WTC11 (cell line): ENCODE measurements at regions not wholly inside any gene's neighbourhood (a gene's known extent, or its start where the extent isn't known, plus 50 kb on each side); places are given as distances from the start of the nearest gene placed in this dataset.

Source experiments
- ATAC-seq: fragments of 200-7000 bp; cut with Tn5 transposase; 2 replicates; pipeline ENCODE4 v1.10.0; 2021; ENCODE audit warnings: mild to moderate bottlenecking, moderate library complexity
- CTCF ChIA-PET: fragments of 300-600 bp; sonication (Branson Sonifier 250); formaldehyde crosslinking; loops from one replicate; lab custom pipeline; 2021; ENCODE audit warnings: antibody characterized with exemption; lab: Charles Lee
- POLR2A ChIA-PET: fragments of 350-600 bp; sonication (Branson Sonifier 250); formaldehyde crosslinking; loops from one replicate; lab custom pipeline; 2021; ENCODE audit warnings: antibody characterized with exemption; lab: Charles Lee
- DNase-seq: peaks from one replicate; pipeline ENCODE4 v3.0.0; 2021; ENCODE audit warnings: low spot score
- H3K27ac Mint-ChIP-seq: 2 replicates; pipeline ENCODE4 v1.8.0; 2021; ENCODE audit warnings: mixed read lengths
- H3K27me3 Mint-ChIP-seq: 2 replicates; pipeline ENCODE4 v1.8.0; 2021; ENCODE audit warnings: low read depth, mild to moderate bottlenecking, moderate library complexity, mixed read lengths
- H3K36me3 Mint-ChIP-seq: 2 replicates; pipeline ENCODE4 v1.8.0; 2021; ENCODE audit warnings: mixed read lengths
- H3K4me1 Mint-ChIP-seq: 2 replicates; pipeline ENCODE4 v1.8.0; 2022; ENCODE audit warnings: mixed read lengths
- H3K4me3 Mint-ChIP-seq: 2 replicates; pipeline ENCODE4 v1.8.0; 2021; ENCODE audit warnings: mild to moderate bottlenecking, moderate library complexity, mixed read lengths
- H3K9me3 Mint-ChIP-seq: 2 replicates; pipeline ENCODE4 v1.8.0; 2021; ENCODE audit warnings: mixed read lengths
- ATF1 ChIP-seq: sonication (generic); formaldehyde crosslinking; IDR thresholded peaks from 2 replicates; pipeline ENCODE4 v1.8.1; 2023; ENCODE audit warnings: mild to moderate bottlenecking, moderate library complexity, missing genetic modification reagents
- ATF3 ChIP-seq: sonication (generic); formaldehyde crosslinking; conservative IDR thresholded peaks from 2 replicates; pipeline ENCODE4 v1.8.1; 2022; ENCODE audit warnings: mild to moderate bottlenecking, missing genetic modification reagents
- ESRRA ChIP-seq: sonication (generic); formaldehyde crosslinking; IDR thresholded peaks from 2 replicates; pipeline ENCODE4 v1.8.1; 2022; ENCODE audit warnings: mild to moderate bottlenecking, missing genetic modification reagents, borderline replicate concordance
- FOXJ3 ChIP-seq: sonication (generic); formaldehyde crosslinking; IDR thresholded peaks from 2 replicates; pipeline ENCODE4 v1.9.0; 2021; ENCODE audit warnings: missing genetic modification reagents, mild to moderate bottlenecking, borderline replicate concordance
- FOXP1 ChIP-seq: sonication (generic); formaldehyde crosslinking; IDR thresholded peaks from 2 replicates; pipeline ENCODE4 v1.8.0; 2022; ENCODE audit warnings: missing genetic modification reagents, mild to moderate bottlenecking, moderate library complexity, borderline replicate concordance
- GABPB1 ChIP-seq: sonication (generic); formaldehyde crosslinking; IDR thresholded peaks from 2 replicates; pipeline ENCODE4 v1.8.1; 2023; ENCODE audit warnings: mild to moderate bottlenecking, missing genetic modification reagents
- HMGA2 ChIP-seq: fragments of 250-450 bp; sonication (Bioruptor Pico); IDR thresholded peaks from 2 replicates; pipeline ENCODE4 v1.4.0; 2021; ENCODE audit warnings: mild to moderate bottlenecking, moderate library complexity
- MAX ChIP-seq: sonication (generic); formaldehyde crosslinking; IDR thresholded peaks from 2 replicates; pipeline ENCODE4 v1.8.0; 2022; ENCODE audit warnings: mild to moderate bottlenecking, missing genetic modification reagents
- NFATC4 ChIP-seq: fragments of 250-450 bp; sonication (Bioruptor Pico); IDR thresholded peaks from 2 replicates; pipeline ENCODE4 v1.9.0; 2021; ENCODE audit warnings: mild to moderate bottlenecking
- NFYB ChIP-seq: sonication (generic); formaldehyde crosslinking; conservative IDR thresholded peaks from 2 replicates; pipeline ENCODE4 v1.8.0; 2022; ENCODE audit warnings: low read depth, missing genetic modification reagents
- PRDM15 ChIP-seq: sonication (generic); formaldehyde crosslinking; IDR thresholded peaks from 2 replicates; pipeline ENCODE4 v1.8.0; 2022; ENCODE audit warnings: missing genetic modification reagents
- PREB ChIP-seq: sonication (generic); formaldehyde crosslinking; IDR thresholded peaks from 2 replicates; pipeline ENCODE4 v1.8.1; 2022; ENCODE audit warnings: mild to moderate bottlenecking, missing genetic modification reagents, moderate library complexity, borderline replicate concordance
- PRRX2 ChIP-seq: fragments of 250-450 bp; sonication (Bioruptor Pico); IDR thresholded peaks from 2 replicates; pipeline ENCODE4 v1.8.0; 2021; ENCODE audit warnings: mild to moderate bottlenecking
- SMAD3 ChIP-seq: sonication (generic); formaldehyde crosslinking; IDR thresholded peaks from 2 replicates; pipeline ENCODE4 v1.8.0; 2022; ENCODE audit warnings: missing genetic modification reagents, mild to moderate bottlenecking, borderline replicate concordance
- SOX15 ChIP-seq: fragments of 250-450 bp; sonication (Bioruptor Pico); IDR thresholded peaks from 2 replicates; pipeline ENCODE4 v1.9.0; 2021; ENCODE audit warnings: mild to moderate bottlenecking
- ZBTB43 ChIP-seq: sonication (generic); formaldehyde crosslinking; IDR thresholded peaks from 2 replicates; pipeline ENCODE4 v1.8.1; 2023; ENCODE audit warnings: mild to moderate bottlenecking, missing genetic modification reagents
- ZNF138 ChIP-seq: sonication (generic); formaldehyde crosslinking; conservative IDR thresholded peaks from 2 replicates; pipeline ENCODE4 v1.8.1; 2022; ENCODE audit warnings: mild to moderate bottlenecking, moderate library complexity, missing genetic modification reagents
- ZNF532 ChIP-seq: fragments of 250-450 bp; sonication (Bioruptor Pico); IDR thresholded peaks from 2 replicates; pipeline ENCODE4 v1.9.0; 2021; ENCODE audit warnings: mild to moderate bottlenecking, borderline replicate concordance
- ZSCAN18 ChIP-seq: fragments of 250-450 bp; sonication (Bioruptor Pico); IDR thresholded peaks from 2 replicates; pipeline ENCODE4 v2.1.2; 2022; ENCODE audit warnings: mild to moderate bottlenecking, moderate library complexity

- TF ChIP-seq PREB (CRISPR knock-in tag) (no peak), PRRX2 (no peak), NFYB (no peak), FOXJ3 (CRISPR knock-in tag) (no peak), SMAD3 (CRISPR knock-in tag) (no peak)
- TF ChIP-seq, all 79 proteins: peak for 0
Measured at GRCh38 chr5:23631302-23632045, 124.1 kb downstream of the PRDM9 start (continued).

GRCh38 chr5:23635938-23636337 is 128.5 kb downstream of the PRDM9 start:
- Mint-ChIP-seq H3K36me3 (no peaks in the 10 kb centered on the region), H3K9me3 (peaks cover 30% of the 10 kb centered on the region), H3K27ac (no peak overlapping the region), H3K4me1 (peaks cover 10% of the 10 kb centered on the region), H3K4me3 (no peak overlapping the region), H3K27me3 (no peaks in the 10 kb centered on the region)
- ATAC-seq (no peak), DNase-seq (no peak)
- no peak for TF ChIP-seq ESRRA (CRISPR knock-in tag)
- no peak for TF ChIP-seq ATF1
- no peak for TF ChIP-seq ZNF138
- TF ChIP-seq PRDM15 (CRISPR knock-in tag), result no peak
- TF ChIP-seq SOX15 (CRISPR knock-in tag), result no peak
- TF ChIP-seq GABPB1 (CRISPR knock-in tag), result no peak
- no peak for TF ChIP-seq NFATC4
- TF ChIP-seq SMAD3 (CRISPR knock-in tag), result no peak
- ChIA-PET POLR2A (no interaction called here), CTCF (no interaction called here)

- Mint-ChIP-seq H3K27me3 (no peaks in the 10 kb centered on the region), H3K36me3 (peaks cover 12% of the 10 kb centered on the region), H3K4me3 (no peak overlapping the region), H3K9me3 (peaks cover 52% of the 10 kb centered on the region), H3K27ac (no peak overlapping the region), H3K4me1 (peaks cover 10% of the 10 kb centered on the region)
- ChIA-PET POLR2A (no interaction called here), CTCF (no interaction called here)
- DNase-seq (no peak), ATAC-seq (no peak)
- no peak for TF ChIP-seq ZSCAN18
- TF ChIP-seq MAX, result no peak
- TF ChIP-seq HMGA2 (CRISPR knock-in tag), result no peak
- TF ChIP-seq FOXP1 (CRISPR knock-in tag), result no peak
- no peak for TF ChIP-seq ZNF532 (CRISPR knock-in tag)
- no peak for TF ChIP-seq ZBTB43 (CRISPR knock-in tag)
- no peak for TF ChIP-seq GABPB1 (CRISPR knock-in tag)
- TF ChIP-seq ATF3, result no peak
Measured at GRCh38 chr5:23639326-23639725, 131.9 kb downstream of the PRDM9 start.
